ENCODE measurements at regions not wholly inside any gene's neighbourhood (a gene's known extent, or its start where the extent isn't known, plus 50 kb on each side); places are given as distances from the start of the nearest gene placed in this dataset.

DNA sequence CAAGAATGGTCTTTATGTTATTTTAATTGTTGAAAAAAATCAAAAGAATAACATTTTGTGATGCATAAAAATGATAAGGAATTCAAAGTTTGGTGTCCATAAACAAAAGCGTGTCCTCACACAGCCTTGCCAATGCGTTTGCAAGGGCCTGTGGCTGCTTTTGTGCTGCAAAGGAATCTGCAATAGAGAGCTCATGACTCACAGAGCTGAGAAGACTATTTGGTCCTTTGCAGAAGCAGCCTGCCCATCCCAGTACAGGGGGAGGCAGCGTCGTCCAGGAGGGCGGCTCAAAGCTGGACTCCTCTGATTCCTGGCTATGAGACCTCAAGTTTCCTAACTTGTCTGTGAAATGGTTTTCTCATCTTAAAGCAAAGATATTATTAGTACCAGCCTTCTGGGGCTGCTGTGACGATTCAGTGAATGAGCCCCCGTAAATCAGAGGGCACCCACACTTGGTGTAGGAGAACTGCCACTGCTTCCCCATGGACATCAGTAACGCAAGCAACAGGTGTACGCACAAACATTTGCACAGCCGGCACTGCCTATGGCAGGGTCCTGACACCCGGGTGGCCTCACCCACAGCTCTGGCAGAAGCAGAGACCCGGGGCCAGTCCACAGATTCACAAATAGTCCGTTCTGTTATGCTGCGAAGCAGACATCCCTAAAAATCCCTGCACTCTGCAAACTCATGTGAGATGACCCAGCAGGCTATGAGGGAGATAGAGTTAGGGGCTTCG lies 70.6 kb upstream of the ASAP2 start:
- DNase-seq, result no peak

DNA sequence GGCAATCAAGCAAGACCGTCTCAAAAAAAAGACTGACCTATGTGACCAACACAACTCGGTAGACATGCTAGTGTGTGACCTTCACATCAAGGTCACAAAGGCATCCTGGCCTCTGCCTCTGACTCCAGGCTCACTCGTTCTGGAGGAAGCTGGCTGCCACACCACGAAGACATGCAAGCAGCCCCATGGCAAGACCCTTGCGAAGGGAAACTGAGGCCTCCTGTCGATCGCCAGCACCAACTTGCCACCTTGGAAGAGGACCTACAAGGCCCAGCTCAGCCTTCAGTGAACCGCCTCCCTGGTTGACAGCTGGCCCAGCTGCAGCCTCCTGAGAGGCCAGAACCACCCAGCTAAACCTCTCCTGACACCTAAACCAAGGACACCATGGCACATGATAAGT lies 79.3 kb upstream of the ASAP2 start:
- DNase-seq, result no peak

GRCh38 chr2:9126540-9126939 lies 80.1 kb upstream of the ASAP2 start:
- DNase-seq, result no peak

- DNase-seq, result no peak
These were observed 82.3 kb upstream of the ASAP2 start for GRCh38 chr2:9124231-9124741.

DNA sequence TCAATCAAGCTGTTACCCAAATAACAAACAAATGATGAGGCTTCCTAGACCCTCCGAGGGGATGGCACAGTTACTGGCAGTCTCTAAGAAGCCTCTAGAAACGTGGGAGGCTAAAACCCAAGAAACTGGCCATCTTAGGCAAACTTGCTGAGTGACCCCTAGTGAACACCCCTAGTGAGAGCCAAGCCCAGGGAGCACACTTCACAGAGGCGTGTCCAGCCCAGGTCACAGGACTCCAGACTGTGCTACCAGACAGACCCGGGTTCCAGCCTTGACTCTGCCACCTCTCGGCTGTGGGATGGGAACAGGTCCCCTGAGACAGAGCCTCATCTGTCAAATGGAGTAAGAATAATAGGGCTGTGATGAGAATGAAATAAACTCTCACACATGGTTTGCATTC lies 83.5 kb upstream of the ASAP2 start:
- no peak for DNase-seq

- DNase-seq, result no peak
These were observed 84.2 kb upstream of the ASAP2 start for GRCh38 chr2:9122367-9122766.

- no peak for DNase-seq
These were observed 88.1 kb upstream of the ASAP2 start for GRCh38 chr2:9118383-9118960.

GRCh38 chr2:9115229-9115628 lies 91.4 kb upstream of the ASAP2 start:
- no peak for DNase-seq

DNA sequence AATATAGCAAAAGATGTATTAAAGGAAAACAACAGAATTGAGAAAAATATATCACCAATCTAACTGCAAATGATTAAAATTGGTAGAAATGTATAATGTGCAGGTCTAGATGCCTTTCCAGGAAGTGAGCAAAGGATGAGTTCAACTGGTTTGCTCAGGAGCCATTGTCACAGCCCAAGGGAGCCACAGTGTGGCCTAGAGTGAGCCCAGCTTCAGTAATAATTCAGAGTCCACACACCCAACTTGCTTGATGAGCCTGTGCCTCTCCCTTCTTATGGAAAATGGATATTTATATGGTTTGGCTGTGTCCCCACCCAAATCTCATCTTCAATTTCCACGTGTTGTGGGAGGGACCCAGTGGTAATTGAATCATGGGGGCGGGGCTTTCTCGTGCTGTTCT lies 92.2 kb upstream of the ASAP2 start:
- DNase-seq, result no peak

- no peak for DNase-seq
These were observed 92.7 kb upstream of the ASAP2 start for GRCh38 chr2:9113916-9114315.

- DNase-seq, result no peak
These were observed 93.3 kb upstream of the ASAP2 start for GRCh38 chr2:9113262-9113661.

DNA sequence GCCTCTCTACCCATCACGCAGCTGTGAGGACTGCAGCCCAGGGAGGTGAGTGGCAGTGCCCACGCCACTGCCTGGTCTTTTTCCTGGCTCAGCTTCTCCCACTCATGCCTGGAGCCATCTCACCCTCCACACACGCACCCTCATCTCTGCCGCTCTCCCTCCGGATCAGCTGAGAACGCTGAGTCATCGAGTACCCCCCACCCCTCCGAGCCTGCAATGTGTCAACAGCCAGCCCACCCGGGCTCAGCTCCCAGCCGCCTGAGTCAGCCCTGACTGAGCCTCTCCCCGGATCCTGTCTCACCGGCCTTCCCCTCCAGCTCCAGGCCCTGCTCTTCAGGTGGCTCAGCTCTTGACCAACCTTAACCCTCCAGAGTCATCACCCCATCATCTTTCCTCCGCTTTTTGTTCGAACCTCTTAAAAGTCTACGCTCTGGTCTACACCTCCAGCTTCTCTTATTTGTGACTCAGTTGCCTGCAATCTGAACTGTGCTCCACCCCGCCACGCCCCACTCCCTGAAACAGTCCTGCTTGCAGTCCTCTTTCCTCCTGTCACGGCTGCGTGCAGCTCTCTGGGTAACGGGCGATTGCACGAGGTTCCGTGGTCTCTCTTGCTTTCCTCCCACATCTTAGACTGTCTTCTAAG lies 94.4 kb upstream of the ASAP2 start:
- DNase-seq, result no peak

- no peak for DNase-seq
These were observed 95.6 kb upstream of the ASAP2 start for GRCh38 chr2:9110893-9111569.

- no peak for DNase-seq
These were observed 96.2 kb upstream of the ASAP2 start for GRCh38 chr2:9110346-9110884.

DNA sequence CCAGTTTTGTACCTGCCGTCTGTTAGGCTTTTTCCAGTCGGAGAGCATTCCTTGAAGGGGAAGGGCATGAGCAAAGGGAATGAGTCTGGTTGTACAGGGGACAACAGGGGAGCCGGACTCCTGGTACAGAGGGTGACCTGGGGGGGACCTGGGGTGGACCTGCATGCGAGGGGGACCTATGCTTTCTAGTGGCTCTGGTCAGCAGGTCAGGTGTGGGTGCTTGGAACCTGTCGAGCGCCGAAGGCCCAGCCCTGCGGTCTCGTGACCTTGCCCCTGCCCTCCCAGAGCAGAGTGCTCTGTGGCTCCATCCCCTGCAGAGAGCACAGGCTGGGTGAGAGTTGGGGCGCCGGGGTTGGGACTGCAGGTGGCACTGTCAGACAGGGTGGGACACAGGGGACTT lies 96.7 kb upstream of the ASAP2 start:
- DNase-seq, result no peak

DNA sequence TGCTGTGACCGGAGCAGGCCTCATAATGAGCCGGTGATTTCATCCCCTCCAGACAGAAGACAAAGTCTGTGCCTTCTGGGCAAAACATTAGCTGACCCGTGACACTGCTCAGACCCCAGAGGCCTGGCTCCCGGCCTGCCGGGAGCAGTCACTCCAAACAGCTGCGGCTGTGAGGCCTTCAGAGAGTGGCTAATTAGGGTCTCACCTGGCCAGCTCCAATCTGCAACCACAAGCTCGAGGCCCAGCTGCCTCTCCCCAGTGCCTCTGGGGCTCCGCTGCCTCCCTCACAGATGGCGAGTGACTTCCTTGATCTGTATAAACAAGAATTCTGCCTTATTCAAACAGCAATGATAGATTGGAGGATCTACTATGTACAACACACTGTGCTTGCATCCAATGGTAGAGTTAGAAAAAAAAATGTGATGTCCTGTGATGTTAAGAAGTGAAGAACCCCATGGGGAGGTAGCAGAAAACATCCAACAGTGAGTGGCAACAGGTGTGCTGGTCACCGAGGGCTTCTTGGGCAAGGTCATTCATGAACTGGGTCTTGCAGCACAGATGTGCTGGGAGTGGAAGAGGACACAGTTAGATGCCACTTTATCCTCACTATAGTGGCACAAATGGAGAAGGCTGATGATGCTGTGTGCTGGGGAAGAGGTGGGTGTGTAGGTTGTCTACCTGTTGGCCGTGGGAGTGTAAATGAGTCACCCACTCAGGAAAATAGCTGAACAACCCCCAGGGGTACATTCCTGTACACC lies 98.2 kb upstream of the ASAP2 start:
- no peak for DNase-seq

DNA sequence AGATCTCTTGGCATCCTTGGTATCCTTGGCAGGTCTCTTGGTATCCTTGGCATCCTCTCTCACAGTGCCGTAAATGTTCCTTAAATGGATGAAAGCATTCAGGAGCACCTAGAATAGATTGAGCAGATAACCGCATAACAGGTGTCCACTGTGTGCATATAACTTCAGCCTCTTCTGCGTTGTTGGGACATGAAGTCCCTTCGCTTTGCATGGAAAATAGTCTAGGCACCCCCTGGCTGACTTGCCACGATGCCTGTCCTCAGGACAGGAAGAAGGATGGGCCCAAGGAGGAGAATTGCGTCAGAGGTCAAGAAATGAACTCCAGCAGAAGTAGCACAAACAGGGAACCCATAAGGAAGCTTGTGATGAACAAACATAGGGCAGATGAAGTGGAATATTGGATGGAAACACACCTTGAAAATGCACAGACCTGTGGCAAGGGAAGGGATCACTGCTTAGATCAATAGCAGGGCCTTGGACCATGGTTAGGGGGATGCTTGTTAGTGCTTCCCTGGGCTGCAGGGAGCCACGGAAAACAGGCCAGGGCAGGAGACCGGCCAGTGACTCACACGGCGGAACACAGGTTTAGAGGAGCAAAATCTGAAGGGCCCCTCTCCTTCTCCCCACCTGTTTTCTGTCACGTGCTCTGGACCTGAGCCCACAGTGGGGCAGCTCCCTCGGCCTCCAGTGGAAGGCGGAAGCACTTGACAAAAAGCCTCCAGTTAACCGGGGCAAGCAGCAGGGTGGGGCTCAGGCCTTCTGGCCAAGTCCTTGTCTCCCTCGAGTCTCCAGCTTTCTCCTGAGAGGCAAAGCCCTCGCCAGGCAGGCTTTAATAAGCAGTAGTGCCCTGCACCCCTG lies 99.2 kb upstream of the ASAP2 start:
- DNase-seq, result no peak

DNA sequence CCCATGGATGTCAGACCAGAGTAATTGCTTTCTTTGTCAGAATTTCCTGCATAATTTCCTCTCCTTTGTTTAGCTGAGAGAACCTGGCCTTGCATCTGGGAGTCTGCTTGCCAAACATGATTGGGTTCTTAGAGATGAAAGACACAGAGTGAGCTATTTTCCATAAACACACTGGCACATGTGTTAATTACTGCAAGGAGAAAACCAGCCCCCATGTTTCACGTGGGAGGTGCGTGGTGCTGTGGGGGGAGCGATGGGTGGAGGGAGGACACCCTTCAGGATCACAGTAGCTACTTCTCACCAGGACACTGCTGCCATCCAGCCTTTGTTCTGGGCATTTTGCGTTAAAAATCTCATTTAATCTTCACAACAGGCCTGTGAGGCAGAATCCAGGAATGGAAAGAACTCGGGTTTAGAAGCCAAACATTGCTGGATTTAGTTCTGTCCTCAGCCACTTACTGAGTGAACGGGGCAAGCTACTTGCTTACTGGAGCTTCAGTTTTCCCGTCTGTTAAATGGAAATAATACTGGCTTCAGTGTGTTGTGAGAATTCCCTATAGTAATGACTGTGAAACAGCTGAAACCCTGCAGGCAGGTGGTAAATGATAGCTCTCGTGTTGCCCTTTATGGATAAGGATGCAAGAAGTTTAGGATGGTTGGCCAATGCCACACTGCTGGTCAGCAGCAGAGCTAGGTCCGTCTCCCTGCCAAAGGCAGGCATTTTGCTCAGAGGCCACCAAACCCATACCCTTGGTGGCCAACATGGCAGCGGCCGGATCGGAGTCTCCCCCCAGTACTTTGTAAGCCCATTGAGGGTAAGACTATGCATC lies 100.1 kb upstream of the ASAP2 start:
- DNase-seq, result no peak

DNA sequence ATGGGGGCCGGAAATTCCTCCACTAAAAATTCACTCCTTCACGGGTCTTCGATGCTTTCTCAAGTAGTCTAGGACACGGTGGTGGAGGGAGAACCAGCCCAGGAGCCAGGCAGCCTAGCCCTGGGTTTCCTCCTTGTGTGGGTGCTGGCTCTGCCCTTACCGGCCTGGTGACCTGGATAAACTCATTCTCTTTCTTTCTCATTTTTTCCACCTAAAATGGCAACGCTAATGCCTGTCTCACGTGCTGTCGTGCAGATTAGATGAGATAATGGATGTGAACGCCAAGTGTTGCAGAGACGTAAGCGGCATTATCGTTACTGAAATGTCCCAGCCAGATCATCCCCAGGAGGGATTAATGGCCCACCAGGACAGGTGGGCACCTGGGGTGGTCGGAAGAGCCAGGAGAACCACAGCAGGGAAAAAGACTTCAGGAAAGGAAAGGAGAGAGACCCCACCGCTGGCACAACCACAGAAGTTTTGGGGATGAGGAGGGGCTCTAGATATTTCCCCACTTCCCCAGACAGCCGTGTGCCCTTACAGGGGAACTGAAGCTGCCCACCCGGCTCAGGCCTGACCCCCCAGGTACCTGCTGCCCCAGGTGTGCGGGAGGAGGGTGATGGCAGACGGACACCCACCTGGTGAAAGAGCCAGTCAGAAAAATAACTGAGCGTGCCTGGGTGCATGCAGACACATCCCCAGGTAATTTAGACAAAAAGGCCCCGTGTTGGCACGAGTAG lies 100.8 kb upstream of the ASAP2 start:
- DNase-seq, result no peak
